ENCODE measurements at regions not wholly inside any gene's neighbourhood (a gene's known extent, or its start where the extent isn't known, plus 50 kb on each side); places are given as distances from the start of the nearest gene placed in this dataset.

GRCh38 chr13:84894749-84895148, 904.5 kb downstream of the SLITRK6 start:
- DNase-seq (ENCODE audit: low read depth, low spot score): no peak

GRCh38 chr13:84885868-84886267, 913.4 kb downstream of the SLITRK6 start:
- no peak for DNase-seq (ENCODE audit: low read depth, low spot score)

- no peak for DNase-seq (ENCODE audit: low read depth, low spot score)
Measured at GRCh38 chr13:84873951-84874350, 925.3 kb downstream of the SLITRK6 start.

GRCh38 chr13:84870190-84870589, 929.0 kb downstream of the SLITRK6 start:
- no peak for DNase-seq (ENCODE audit: low read depth, low spot score)

GRCh38 chr13:84867246-84867645, 932.0 kb downstream of the SLITRK6 start:
- DNase-seq (ENCODE audit: low read depth, low spot score): no peak

GRCh38 chr13:84865783-84866221, 933.4 kb downstream of the SLITRK6 start:
- peak; percentile 83 for DNase-seq (ENCODE audit: low read depth, low spot score)

- no peak for DNase-seq (ENCODE audit: low read depth, low spot score)
Measured at GRCh38 chr13:84864341-84864740, 934.9 kb downstream of the SLITRK6 start.

GRCh38 chr13:84847107-84847506, 952.1 kb downstream of the SLITRK6 start:
- DNase-seq (ENCODE audit: low read depth, low spot score): no peak

GRCh38 chr13:84845907-84846619, 953.2 kb downstream of the SLITRK6 start:
- DNase-seq (ENCODE audit: low read depth, low spot score): no peak

- DNase-seq (ENCODE audit: low read depth, low spot score): peak; percentile 20
Measured at GRCh38 chr13:84844473-84844872, 954.7 kb downstream of the SLITRK6 start.

GRCh38 chr13:84843368-84843767, 955.9 kb downstream of the SLITRK6 start:
- no peak for DNase-seq (ENCODE audit: low read depth, low spot score)

- DNase-seq (ENCODE audit: low read depth, low spot score): no peak
Measured at GRCh38 chr13:84834201-84834600, 951.9 kb upstream of the SLITRK1 start.

GRCh38 chr13:84831666-84832657, 949.7 kb upstream of the SLITRK1 start:
- no peak for DNase-seq (ENCODE audit: low read depth, low spot score)

- DNase-seq (ENCODE audit: low read depth, low spot score): no peak
Measured at GRCh38 chr13:84823528-84823927, 941.3 kb upstream of the SLITRK1 start.

- no peak for DNase-seq (ENCODE audit: low read depth, low spot score)
Measured at GRCh38 chr13:84821261-84821660, 939.0 kb upstream of the SLITRK1 start.

GRCh38 chr13:84816567-84817105, 934.4 kb upstream of the SLITRK1 start:
- no peak for DNase-seq (ENCODE audit: low read depth, low spot score)

GRCh38 chr13:84812789-84813188, 930.5 kb upstream of the SLITRK1 start:
- DNase-seq (ENCODE audit: low read depth, low spot score): no peak

- DNase-seq (ENCODE audit: low read depth, low spot score): no peak
Measured at GRCh38 chr13:84812078-84812477, 929.8 kb upstream of the SLITRK1 start.

- no peak for DNase-seq (ENCODE audit: low read depth, low spot score)
Measured at GRCh38 chr13:84810781-84811180, 928.5 kb upstream of the SLITRK1 start.

- DNase-seq (ENCODE audit: low read depth, low spot score): no peak
Measured at GRCh38 chr13:84802073-84802472, 919.8 kb upstream of the SLITRK1 start.

- no peak for DNase-seq (ENCODE audit: low read depth, low spot score)
Measured at GRCh38 chr13:84784443-84785153, 902.3 kb upstream of the SLITRK1 start.

GRCh38 chr13:84777316-84777715, 895.0 kb upstream of the SLITRK1 start:
- no peak for DNase-seq (ENCODE audit: low read depth, low spot score)

Measured in astrocyte of the hippocampus (primary cell).